ENCODE measurements at regions not wholly inside any gene's neighbourhood (a gene's known extent, or its start where the extent isn't known, plus 50 kb on each side); places are given as distances from the start of the nearest gene placed in this dataset.

- TF ChIP-seq IRF3 (IDR thresholded peaks at IDR 0.05) (no peak), NFYB (IDR thresholded peaks at IDR 0.05; ENCODE audit: insufficient read depth, low read depth, low read length) (no peak), NR2C2 (IDR thresholded peaks at IDR 0.05; ENCODE audit: borderline replicate concordance, control insufficient read depth, insufficient read length, low read depth) (no peak), RAD51 (IDR thresholded peaks at IDR 0.05) (no peak), PAX8 (IDR thresholded peaks at IDR 0.05) (no peak), MXI1 (IDR thresholded peaks at IDR 0.05; ENCODE audit: low read depth, low read length) (no peak)
- TF ChIP-seq, protein P1, sequence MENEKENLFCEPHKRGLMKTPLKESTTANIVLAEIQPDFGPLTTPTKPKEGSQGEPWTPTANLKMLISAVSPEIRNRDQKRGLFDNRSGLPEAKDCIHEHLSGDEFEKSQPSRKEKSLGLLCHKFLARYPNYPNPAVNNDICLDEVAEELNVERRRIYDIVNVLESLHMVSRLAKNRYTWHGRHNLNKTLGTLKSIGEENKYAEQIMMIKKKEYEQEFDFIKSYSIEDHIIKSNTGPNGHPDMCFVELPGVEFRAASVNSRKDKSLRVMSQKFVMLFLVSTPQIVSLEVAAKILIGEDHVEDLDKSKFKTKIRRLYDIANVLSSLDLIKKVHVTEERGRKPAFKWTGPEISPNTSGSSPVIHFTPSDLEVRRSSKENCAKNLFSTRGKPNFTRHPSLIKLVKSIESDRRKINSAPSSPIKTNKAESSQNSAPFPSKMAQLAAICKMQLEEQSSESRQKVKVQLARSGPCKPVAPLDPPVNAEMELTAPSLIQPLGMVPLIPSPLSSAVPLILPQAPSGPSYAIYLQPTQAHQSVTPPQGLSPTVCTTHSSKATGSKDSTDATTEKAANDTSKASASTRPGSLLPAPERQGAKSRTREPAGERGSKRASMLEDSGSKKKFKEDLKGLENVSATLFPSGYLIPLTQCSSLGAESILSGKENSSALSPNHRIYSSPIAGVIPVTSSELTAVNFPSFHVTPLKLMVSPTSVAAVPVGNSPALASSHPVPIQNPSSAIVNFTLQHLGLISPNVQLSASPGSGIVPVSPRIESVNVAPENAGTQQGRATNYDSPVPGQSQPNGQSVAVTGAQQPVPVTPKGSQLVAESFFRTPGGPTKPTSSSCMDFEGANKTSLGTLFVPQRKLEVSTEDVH (IDR thresholded peaks at IDR 0.05; ENCODE audit: low read depth, partially characterized antibody) = no peak
Measured at GRCh38 chr14:86027990-86028389, 498.0 kb downstream of the FLRT2 start (continued).

- ChIA-PET POLR2A (no interaction called here), CTCF (interaction anchor here (2.3 kb wide), 1 partner anchor 8 kb away, joined by 12 read pairs; no protein-coding TSS in a partner anchor), RAD21 (ENCODE audit: unreplicated experiment) (interaction anchor here (0.7 to 0.8 kb wide), 2 partner anchors 9 to 11 kb away, joined by 3 to 4 read pairs; no protein-coding TSS in a partner anchor), SMC1A (ENCODE audit: uncharacterized antibody, unreplicated experiment) (interaction anchor here (0.9 to 1.4 kb wide), 2 partner anchors 9 to 16 kb away, joined by 3 to 4 read pairs; no protein-coding TSS in a partner anchor)
- H2AFZ ChIP-seq (ENCODE audit: control insufficient read depth, low read depth, low read length) = no peak overlapping the region
- ATAC-seq = no peak
- FAIRE-seq = no peak
- no peak for TF ChIP-seq SKIL (IDR thresholded peaks at IDR 0.05; ENCODE audit: low read depth, poor library complexity, severe bottlenecking)
- TF ChIP-seq HDAC2 (IDR thresholded peaks at IDR 0.05) = no peak
- no peak for TF ChIP-seq IRF5 (IDR thresholded peaks at IDR 0.05; ENCODE audit: borderline replicate concordance)
- TF ChIP-seq EZH2 (IDR thresholded peaks at IDR 0.05; ENCODE audit: borderline replicate concordance, control insufficient read depth, low read depth, low read length) = no peak
- TF ChIP-seq, protein P2, sequence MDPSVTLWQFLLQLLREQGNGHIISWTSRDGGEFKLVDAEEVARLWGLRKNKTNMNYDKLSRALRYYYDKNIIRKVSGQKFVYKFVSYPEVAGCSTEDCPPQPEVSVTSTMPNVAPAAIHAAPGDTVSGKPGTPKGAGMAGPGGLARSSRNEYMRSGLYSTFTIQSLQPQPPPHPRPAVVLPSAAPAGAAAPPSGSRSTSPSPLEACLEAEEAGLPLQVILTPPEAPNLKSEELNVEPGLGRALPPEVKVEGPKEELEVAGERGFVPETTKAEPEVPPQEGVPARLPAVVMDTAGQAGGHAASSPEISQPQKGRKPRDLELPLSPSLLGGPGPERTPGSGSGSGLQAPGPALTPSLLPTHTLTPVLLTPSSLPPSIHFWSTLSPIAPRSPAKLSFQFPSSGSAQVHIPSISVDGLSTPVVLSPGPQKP (IDR thresholded peaks at IDR 0.05; ENCODE audit: low read depth, low read length) = no peak
- no TSS peak for BruUV-seq (replicated peaks)
- no peak overlapping the region for H3K4me3 ChIP-seq
- no peaks in the 10 kb centered on the region for H3K27me3 ChIP-seq (replicated peaks in 1 of 2; ENCODE audit: control insufficient read depth in 2 of 2, insufficient read depth in 2 of 2, low read length in 1 of 2)
- in situ Hi-C loops (cut with MboI) = no loop called here
- H3K4me2 ChIP-seq (ENCODE audit: control insufficient read depth, insufficient read depth) = no peak overlapping the region
- intact Hi-C loops (cut with micrococcal nuclease; ENCODE audit: unreplicated experiment) = no loop called here
- no peak overlapping the region for H3K27ac ChIP-seq (ENCODE audit: control insufficient read depth, insufficient read depth)
- H3K9me3 ChIP-seq (replicated peaks; ENCODE audit: control insufficient read depth, insufficient read depth, low read length) = no peaks in the 10 kb centered on the region
- no peaks in the 10 kb centered on the region for H4K20me1 ChIP-seq (ENCODE audit: control insufficient read depth, insufficient read depth)
- no peaks in the 10 kb centered on the region for H3K36me3 ChIP-seq (ENCODE audit: control insufficient read depth in 2 of 2, insufficient read depth in 2 of 2, low read length in 1 of 2)
- no peaks in the 10 kb centered on the region for H3K4me1 ChIP-seq (ENCODE audit: control insufficient read depth, insufficient read depth, low read length)
- no peaks in the 10 kb centered on the region for H3K79me2 ChIP-seq (ENCODE audit: control insufficient read depth, insufficient read depth, low read length)
- no peak overlapping the region for H3K9ac ChIP-seq (ENCODE audit: control insufficient read depth, insufficient read depth, low read length)
- no peak for DNase-seq (ENCODE audit: low read depth, low spot score)
Measured at GRCh38 chr14:86027144-86027543, 497.2 kb downstream of the FLRT2 start.
